ENCODE measurements at regions not wholly inside any gene's neighbourhood (a gene's known extent, or its start where the extent isn't known, plus 50 kb on each side); places are given as distances from the start of the nearest gene placed in this dataset.

DNA sequence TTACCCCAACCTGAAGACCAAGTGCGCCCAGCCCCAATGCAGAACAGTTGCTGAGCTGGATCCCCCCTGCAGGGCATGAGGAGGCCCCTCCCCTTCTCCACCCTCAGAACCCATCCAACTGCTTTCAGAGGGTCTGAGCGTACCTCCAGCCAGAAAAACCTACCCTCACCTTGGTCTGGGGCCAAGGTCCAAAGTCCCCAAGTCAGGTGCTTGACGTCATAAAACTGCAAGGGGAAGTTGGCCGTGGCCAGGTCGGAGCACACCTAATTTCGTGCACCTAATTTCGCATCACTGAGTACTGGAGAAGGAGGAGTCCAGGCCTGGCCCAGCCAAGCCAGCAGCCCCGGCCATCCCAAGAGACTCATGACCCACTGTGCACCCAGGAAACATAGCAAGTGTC is 289.8 kb downstream of the CTTN start:
- no peak for DNase-seq

DNA sequence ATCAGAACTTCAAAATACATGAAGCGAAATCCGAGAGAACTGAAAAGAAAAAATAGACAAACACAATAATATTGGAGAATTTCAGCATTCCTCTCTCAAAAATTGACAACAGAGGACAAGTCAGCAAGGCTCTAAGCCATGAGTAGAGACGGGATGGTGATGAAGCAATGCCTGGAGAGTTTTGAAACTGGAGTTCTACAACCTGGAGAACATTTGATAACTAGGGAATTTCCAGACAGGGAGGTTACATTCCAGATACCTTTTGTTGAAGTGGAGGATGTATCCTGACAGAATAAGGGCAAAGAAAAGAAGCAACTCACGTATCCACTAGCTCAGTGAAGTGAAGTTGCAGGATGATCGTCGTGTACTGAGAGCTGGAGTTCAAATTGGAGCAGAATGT is 291.4 kb downstream of the CTTN start:
- no peak for DNase-seq

DNA sequence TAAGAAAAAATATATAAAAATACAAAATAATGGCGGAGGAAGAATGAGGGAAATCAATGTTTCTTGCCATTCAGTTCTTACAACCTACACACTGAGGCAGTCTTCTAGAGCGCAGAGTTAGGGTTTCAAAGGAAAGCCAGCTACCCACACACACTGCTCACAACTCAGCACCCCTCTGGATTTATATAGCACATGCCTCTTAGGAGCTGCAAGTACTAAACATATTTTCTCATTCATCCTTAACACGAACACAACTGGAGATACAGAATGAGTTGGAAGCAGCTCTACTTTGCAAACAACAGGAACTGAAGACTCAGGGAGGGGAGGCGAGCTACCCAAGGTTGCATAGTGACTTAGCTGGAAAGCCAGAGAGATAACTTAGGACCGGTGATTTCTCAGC is 293.8 kb downstream of the CTTN start:
- no peak for DNase-seq

DNA sequence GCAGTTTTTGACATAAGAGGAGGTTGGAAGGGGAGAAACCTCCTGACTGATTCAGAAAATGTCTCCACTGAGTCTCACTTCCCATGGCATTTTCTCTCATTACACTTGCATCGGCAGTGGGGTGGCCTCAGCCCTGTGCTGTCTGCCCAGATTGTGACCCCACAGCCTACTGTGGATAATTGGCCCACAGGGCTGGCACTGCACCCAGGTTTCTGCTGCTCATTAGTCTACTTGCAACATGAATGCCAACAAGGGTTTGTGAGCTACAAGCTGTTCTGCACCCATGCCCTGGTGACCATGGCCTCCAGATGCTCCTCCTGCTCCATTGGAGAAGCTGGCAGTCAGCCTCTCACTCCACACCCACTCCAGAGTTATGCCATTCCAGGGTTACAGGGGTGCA is 296.0 kb downstream of the CTTN start:
- DNase-seq = no peak

DNA sequence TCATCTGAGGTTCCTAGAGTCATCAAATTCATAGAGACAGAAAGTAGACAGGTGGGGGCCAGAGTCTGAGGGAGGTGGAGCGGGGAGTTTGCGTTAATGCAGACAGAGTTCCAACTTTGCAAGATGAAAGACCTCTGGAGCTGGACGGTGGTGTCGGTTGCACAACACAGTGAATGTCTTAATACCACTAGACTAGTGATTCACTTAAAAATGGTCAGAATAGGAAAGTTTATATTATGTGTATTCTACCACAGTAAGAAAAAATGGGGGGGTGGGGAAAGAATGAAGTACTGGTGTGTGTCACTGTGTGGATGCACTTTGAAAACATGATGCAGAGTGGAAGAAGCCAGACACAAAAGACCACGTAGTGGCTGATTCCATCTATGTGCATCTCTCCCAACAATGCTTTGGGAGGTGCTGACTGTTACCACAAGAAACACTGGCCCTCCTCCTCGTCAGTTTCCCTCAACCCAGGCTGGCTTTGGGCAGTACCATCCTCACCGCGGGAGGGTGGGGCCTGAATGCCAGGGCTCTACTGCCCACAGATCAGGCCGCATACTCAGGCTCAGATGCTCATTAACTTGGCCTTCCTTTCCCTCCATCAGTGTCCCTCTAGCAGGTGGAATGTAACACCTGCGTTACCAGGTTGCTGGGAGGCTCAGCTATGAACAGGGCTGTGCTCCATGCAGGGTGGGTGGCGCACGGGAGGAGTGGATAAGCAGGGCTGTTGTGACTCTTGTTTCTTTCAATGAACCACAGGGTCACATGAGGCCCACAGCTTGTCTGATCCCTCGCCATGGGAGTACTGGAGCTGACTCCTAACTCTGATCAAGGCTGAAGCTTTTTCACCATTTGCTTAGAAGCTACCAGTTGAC is 297.0 kb downstream of the CTTN start:
- no peak for DNase-seq

DNA sequence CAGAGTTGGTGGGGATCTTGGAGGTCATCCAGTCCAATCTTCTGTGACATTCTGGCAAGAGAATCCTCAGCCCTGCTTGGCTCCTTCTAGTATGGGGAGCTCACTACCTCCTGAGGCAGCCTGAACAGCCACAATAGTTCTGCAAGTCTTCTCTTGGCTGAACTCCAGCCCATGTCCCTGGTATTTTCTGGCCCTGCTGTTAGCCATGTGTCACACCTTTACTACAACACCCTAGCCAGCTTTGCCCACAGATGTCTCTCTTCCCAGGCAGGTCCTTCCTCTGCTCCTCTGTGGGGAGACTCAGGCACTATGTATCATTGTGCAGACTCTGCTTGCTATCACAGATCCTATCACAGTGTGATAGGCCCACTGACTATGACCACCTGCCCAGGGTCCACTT is 297.7 kb downstream of the CTTN start:
- DNase-seq = no peak

DNA sequence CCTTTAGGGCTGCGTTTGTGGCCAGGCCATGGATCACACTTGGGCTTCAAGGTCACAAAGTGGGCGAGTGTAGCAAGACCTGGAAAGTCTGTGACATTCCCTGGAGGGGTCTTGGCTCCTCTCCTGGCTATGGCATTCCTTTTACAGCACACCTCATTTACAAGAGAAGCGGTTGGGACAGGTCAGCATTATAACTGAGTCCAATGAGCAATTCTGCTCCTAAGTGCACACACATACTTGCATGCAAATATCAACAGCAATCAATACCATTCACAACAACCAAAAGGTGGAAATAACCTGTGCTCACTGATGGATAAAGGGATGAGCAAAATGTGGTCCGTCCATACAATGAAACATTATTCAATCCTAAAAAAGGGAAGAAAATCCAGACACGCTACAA is 298.2 kb downstream of the CTTN start:
- no peak for DNase-seq

DNA sequence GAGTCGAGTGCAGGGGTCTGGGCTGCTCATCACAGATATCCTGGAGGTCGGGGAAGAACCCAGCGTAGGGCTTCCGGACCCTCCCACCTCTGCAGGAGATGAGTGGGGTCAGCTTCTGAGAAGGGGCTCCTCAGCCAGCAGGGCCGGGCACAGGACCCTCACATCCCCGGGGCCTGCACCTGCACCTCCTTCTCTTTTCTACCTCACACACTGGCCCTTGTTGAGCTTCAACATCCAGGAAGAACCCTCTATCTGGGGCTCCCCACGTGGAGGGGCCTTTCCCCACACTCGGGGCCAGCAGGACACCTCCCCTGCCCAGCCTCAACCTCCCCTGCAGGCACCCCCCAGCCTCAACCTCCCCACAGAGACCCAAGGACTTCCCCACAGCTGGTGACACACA is 299.4 kb downstream of the CTTN start:
- DNase-seq = no peak

DNA sequence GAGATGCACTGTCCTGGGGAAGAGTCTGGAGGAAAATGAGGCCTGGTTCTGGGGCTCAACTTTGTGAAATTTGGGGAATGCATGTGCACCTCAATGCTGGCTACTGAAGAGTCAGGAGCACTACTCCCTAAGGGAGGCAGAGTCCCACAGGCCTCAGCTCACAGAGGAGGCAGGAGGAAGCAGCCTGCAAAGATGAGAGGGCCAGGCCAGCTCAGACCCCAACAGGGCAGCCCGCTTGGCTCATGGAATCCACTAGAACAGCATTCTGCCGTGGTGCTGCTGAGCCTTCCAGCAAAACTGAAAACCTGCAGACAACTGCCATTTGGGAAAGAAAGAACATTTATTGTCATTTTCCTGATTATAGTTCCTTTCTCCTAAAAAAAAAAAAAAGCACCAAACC is 300.5 kb downstream of the CTTN start:
- DNase-seq = no peak

DNA sequence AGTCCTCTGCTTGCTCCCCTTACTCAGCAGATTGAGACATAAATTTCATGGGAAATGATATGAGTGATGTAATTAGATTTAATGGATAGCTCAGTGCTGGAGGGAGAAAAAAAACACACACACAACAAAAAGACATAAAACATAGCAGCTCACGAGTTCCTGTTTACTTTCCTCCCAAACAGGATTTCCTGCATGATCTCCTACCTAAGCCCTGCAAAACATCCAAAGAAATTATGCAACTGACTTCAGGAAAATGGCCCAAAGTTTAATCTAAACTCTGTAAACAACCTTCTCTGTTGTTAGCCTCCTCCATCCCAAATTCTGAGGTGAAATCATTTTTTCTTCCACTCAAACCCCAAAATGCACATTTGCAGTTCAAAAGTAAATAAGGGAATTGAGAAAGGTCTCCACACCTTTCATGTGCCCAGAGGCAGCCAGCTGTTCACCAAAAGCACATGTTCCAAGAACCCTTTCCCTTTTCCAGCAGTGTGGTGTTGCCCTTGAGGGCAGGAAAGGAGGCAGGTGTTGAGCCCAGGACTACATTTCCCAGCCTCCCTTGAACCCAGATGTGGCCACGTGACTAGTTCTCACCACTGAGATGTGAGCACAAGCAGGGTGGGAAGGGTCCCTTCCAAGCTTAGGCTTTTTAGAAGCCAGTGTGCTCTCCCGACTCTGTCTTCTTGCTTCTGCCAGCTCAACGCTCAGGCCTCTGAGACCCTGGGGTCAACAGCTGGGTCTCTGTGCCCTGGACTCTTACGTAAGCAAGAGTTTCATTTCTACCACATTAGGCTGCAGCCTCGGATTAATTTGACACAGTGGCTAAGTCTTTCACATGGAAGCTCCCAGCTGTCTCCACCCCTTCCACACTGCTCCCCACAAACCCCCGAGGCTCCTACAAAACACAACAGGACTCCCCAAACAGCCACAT is 301.2 kb downstream of the CTTN start:
- DNase-seq = no peak

DNA sequence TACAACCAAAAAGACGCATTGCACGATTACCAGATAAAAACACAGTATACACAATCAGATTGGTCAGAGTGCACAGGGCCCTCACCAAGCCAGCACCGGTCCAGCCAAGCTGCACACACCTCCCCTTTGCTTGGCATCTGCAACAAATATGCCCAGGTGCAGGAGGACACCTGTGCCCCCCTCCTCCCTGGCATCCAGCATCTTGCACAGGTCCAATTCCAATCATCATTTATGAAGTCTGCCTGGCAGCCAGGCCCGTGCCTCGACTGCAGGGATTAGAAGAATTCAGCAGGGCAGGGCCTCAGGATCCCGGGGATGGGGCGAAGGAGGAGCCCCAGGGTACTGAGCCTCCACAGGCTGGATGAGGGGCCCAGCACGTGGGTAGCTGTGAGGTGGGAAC is 302.1 kb downstream of the CTTN start:
- DNase-seq = no peak

DNA sequence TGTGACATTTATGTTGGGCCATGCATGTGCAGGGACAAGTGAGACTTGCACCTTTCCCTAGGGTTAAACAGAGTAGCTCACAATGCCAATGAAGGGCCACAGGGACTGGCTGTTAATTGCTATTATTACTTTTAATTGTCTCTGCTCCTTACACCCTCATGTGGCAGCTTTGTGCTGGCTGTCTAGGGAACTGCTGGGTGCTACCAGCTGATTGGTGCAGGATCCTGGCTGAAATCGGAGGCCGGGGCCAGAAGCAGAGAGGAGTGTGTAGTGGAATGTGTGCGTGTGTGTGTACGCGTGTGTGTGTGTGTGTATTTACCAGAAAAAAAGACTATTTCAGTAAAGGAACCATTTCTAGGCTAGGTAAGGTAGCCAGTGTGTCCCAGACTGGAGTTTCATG is 302.5 kb downstream of the CTTN start:
- DNase-seq = no peak

DNA sequence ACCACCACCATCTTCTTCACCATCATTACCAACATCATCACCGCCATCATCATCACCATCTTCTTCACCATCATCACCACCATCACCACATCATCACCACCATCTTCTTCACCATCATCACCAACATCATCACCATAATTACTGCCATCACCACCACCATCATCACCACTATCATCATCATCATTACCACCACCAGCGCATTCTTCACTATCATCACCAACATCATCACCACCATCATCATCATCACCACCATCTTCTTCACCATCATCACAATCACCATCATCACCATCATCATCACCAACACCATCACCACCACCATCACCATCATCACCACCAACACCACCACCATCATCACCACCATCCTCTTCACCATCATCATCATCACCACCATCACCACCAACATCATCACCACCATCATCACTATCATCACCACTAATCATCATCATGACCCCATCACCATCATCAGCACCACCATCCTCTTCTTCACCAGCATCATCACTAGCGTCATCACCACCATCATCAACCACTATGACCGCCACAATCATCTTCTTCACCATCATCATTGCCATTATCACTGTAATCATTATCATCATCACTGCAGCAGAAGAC is 303.8 kb downstream of the CTTN start:
- DNase-seq = no peak

DNA sequence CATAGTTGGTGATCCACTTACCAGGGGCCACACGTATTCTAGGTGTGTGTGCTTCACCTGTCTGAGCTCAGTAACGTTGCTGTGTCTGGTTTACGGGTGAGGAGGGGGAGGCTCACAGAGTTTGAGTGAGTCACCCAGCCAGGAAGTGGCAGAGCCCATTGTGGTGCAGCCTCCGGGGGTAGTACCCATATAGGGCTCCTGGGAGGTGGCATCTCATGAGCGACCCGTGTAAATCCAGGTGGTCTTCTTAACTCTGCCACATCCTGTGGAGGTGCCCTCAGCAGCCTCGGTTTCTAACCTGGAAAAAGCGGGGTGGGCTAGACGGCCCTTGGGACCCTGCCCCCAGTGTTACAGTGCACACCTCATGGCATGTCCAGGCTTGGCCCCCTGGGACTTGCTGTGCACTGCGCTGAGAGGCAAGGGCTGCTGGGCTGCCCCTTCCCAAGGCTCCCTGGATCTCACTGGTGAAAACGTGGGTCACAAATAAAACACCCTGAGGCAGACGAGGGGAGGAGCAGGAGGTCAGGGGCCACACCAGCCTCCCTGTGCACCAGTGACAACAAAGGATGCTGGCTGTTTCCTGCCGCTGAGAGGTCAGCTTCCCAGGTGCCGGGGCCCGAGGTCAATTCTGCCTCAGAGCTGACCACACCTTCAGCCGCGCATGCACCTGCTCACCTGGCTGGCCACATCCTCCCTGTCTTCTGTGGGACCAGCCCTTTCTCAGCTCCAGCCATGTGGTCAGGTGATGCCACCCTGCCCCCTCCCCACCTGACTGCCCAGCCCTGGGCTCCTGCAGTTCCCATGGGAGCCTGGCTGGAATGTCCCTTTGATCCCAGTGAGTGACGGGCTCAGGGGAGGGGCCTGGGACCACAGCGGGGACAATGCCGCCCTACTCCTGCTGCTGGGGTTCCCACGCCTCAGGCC is 305.1 kb downstream of the CTTN start:
- DNase-seq = no peak

DNA sequence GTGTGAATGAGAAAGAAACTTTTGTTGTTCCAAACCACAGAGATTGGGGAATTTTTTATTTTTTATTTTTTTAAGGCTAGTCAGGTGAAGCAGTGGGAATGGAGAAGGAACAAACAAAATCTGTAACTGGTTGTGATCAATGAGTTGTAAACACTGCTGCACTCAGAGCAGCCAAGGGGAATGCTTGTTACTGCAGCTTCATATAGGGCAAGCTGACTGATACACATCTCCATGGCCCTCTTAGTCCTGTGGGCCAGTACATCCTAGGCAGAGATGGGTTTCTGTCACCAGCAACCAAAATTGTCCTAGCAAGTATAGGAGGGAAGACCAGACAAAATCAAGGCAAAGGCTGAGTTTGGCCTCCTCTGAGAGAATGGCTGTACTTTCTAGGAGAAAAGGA is 306.8 kb downstream of the CTTN start:
- no peak for DNase-seq

DNA sequence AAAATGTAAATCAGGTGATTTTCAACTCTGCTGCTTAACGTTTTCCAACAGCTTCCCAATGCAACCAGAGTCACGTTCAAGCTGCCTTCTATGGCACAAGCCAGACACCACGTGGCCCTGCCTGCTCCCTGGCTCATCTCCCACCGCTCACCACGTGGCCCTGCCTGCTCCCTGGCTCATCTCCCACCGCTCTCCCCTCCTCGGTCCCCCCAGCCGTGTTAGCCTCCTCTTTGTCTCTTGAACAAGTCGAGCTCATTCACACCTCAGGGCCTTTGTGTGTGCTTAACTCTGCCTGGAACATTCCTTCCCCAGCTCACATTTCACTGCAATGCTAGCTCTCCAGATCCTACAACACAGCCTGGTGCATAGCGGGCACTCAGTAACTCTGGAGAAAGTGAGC is 307.6 kb downstream of the CTTN start:
- no peak for DNase-seq

DNA sequence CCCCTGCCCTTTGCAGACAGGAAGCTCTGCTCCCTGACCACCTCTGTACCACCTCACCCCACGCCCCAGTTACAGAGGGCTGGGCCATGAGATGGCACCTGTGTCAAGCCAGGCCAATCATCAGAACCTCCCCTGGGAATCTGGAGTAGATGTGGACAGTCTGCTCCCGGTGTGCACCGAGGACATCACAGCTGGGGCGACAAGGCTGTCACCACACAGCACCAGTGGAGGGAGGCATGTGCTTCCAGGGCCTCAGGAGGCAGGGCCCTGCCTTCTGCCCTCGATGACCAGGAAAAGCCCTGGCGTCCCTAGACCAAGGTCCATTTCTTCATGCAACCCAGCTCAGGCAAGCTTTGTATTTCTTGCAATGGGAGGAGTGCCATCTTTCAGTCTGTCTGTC is 309.5 kb downstream of the CTTN start:
- no peak for DNase-seq

DNA sequence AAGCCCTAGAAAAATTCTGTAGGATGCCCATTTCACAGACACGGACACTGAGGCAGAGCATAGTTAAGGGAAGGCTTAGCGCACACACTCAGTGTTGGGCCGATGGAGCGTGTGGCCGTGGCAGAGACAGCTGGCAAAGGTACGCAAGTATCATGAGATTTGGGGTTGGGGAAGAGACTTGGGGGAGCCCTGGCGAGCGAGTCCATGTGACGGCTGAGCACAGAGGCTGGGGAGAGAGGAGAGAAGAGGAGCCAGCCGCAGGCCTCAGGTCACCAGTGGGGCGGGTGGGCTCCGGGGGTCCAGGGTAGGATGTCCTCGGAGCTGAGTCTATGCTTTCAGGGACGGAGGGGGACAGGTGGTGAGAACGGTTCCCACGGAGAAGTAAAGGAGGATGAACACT is 311.3 kb downstream of the CTTN start:
- no peak for DNase-seq

DNA sequence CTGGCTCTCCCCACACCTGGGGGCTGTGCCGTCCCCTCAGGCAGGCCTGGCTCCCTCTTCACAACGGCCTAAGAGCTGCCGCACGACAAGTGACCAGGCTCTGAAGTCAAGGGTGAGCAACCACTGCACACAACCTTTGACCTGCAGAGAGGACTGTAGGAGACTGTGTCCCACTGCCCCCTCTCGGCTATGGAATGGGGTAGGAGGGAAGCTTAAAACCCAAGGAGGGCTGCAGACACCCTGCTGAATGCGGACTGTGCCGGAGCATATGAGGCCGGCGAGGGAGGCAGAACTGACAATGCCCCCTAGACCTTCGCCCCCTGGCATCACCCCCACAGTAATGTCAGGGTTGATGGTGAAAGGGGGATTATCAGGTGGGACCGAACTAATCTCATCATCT is 311.9 kb downstream of the CTTN start:
- no peak for DNase-seq

DNA sequence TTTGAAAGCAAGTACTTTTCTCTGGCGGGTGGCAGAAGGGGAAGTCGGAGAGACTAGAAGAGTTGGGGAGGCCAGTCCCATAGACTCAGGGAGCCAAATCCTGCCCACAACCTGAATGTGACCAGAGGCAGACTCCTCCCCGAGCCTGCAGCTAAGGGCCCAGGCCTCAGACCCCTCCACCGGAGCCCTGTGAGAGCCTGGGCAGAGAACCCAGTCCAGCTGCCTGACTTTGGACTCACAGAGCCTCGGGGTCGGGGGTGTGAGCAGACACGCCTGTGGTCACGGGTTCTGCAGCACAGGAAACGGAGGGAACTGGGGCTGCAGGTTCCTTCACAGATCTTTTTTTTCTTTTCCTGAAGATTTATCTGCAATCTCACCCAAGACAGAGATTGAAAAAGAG is 312.3 kb downstream of the CTTN start:
- no peak for DNase-seq

DNA sequence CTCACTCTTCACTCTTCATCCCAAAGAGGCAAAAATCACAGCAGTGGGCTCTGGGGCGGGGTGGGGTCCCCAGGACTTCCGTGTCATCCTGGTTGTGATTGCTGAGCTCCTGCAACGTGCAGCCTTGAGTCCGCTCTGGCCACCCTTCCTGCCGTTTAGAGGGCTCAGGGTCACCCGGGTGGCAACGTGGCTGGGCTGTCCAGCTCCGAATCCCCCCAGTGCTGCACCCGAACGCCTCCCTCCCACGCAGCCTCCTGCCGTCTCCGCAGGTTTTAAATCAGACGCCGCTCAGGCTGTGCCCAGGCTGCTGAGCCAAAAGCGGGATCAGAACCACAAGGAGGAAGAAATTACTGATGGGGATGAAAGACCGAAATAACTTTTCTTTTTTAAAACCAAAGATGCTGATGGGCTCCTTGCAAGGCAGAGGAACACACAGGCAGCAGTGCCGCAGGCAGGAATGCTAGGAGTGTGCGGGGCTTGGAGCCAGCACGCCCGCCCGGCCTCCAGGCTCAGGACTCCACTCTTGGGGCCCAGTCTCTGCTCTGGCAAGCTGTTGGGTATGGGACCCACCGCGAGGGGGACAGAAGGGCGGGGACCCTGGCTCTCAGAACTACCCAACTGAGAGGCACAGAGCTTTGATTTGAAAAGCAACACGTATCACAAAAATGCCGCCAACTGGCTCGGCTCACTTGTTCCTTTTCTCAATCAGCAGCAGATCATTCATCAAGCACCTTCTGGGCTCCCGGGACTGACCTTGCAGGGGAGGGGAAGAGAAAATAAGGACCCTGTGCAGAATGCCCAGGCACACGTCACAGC is 313.0 kb downstream of the CTTN start:
- DNase-seq = no peak

DNA sequence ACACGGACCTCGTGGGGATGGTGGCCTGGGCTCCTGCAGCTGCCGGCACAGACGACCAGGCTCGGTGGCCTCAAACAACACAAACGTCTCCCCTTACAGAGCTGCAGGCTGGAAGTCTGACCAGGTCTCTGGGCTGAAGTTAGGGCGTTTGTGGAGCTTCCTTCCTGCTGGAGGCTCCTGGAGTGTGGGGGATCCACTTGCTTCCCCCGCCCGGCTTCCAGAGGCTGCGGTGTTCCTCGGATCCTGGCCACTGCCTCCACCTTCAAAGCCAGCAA is 313.5 kb downstream of the CTTN start:
- DNase-seq = no peak
